H9 (cell line): ENCODE measurements at regions not wholly inside any gene's neighbourhood (a gene's known extent, or its start where the extent isn't known, plus 50 kb on each side); places are given as distances from the start of the nearest gene placed in this dataset.

ENCODE experiments used
- DNase-seq: peaks from one replicate; pipeline ENCODE4 v3.0.0-alpha.2; 2017
- H2AFZ ChIP-seq: one replicate; pipeline ENCODE4 v1.6.1; 2013; ENCODE audit warnings: mild to moderate bottlenecking, low read length, control low read depth, moderate library complexity
- H2AK5ac ChIP-seq: 2 replicates; pipeline ENCODE4 v1.6.1; 2013; ENCODE audit warnings: low read length, control low read depth, mixed read lengths; ENCODE audit not compliant: insufficient read length
- H2BK120ac ChIP-seq: one replicate; pipeline ENCODE4 v1.6.1; 2013; ENCODE audit warnings: low read depth, mild to moderate bottlenecking, low read length, control low read depth, inconsistent platforms; ENCODE audit not compliant: poor library complexity, severe bottlenecking
- H2BK12ac ChIP-seq: 2 replicates; pipeline ENCODE4 v1.6.1; 2013; ENCODE audit warnings: low read length, control low read depth, mixed read lengths, low read depth; ENCODE audit not compliant: insufficient read length
- H2BK15ac ChIP-seq: 2 replicates; pipeline ENCODE4 v1.6.1; 2013; ENCODE audit warnings: low read depth, low read length, control low read depth
- H2BK20ac ChIP-seq: one replicate; pipeline ENCODE4 v1.6.1; 2013; ENCODE audit warnings: low read depth, mild to moderate bottlenecking, low read length, control low read depth, inconsistent platforms; ENCODE audit not compliant: poor library complexity, severe bottlenecking
- H2BK5ac ChIP-seq: 2 replicates; pipeline ENCODE4 v1.6.1; 2013; ENCODE audit warnings: low read length, control low read depth, mixed read lengths; ENCODE audit not compliant: insufficient read length
- H3K14ac ChIP-seq: 2 replicates; pipeline ENCODE4 v1.6.1; 2013; ENCODE audit warnings: low read length, control low read depth; ENCODE audit not compliant: insufficient read depth
- H3K18ac ChIP-seq: 2 replicates; pipeline ENCODE4 v1.6.1; 2013; ENCODE audit warnings: low read depth, mild to moderate bottlenecking, mixed read lengths, low read length, control low read depth; ENCODE audit not compliant: insufficient read length
- H3K23ac ChIP-seq: 2 replicates; pipeline ENCODE4 v1.6.1; 2013; ENCODE audit warnings: low read length, control low read depth, mixed read lengths, low read depth; ENCODE audit not compliant: insufficient read length
- H3K23me2 ChIP-seq: 2 replicates; pipeline ENCODE4 v1.6.1; 2013; ENCODE audit warnings: low read depth, mild to moderate bottlenecking, mixed read lengths, low read length, control low read depth; ENCODE audit not compliant: insufficient read length, poor library complexity, severe bottlenecking
- H3K27ac ChIP-seq: 2 replicates; pipeline ENCODE4 v1.5.1; 2013; ENCODE audit warnings: low read length, control low read depth, mixed read lengths, low read depth; ENCODE audit not compliant: insufficient read length
- H3K27me3 ChIP-seq: 2 replicates; pipeline ENCODE4 v1.6.1; 2013; ENCODE audit warnings: low read length, control low read depth, inconsistent platforms; ENCODE audit not compliant: insufficient read depth
- H3K4ac ChIP-seq: 2 replicates; pipeline ENCODE4 v1.6.1; 2013; ENCODE audit warnings: low read depth, mild to moderate bottlenecking, control low read depth, inconsistent platforms, low read length, moderate library complexity
- H3K4me1 ChIP-seq: 2 replicates; pipeline ENCODE4 v1.6.1; 2013; ENCODE audit warnings: low read length, control low read depth, inconsistent platforms; ENCODE audit not compliant: insufficient read depth
- H3K4me2 ChIP-seq: 2 replicates; pipeline ENCODE4 v1.6.1; 2013; ENCODE audit warnings: low read length, control low read depth, mixed read lengths; ENCODE audit not compliant: insufficient read length, insufficient read depth
- H3K56ac ChIP-seq: 2 replicates; pipeline ENCODE4 v1.6.1; 2013; ENCODE audit warnings: low read depth, mild to moderate bottlenecking, mixed read lengths, low read length, control low read depth; ENCODE audit not compliant: insufficient read length
- H3K79me1 ChIP-seq: 2 replicates; pipeline ENCODE4 v1.6.1; 2013; ENCODE audit warnings: low read depth, mild to moderate bottlenecking, moderate library complexity, low read length, control low read depth, inconsistent platforms; ENCODE audit not compliant: insufficient read depth, poor library complexity, severe bottlenecking
- H3K79me2 ChIP-seq: 2 replicates; pipeline ENCODE4 v1.6.1; 2013; ENCODE audit warnings: low read length, control low read depth, inconsistent platforms; ENCODE audit not compliant: insufficient read depth
- H3K9ac ChIP-seq: 2 replicates; pipeline ENCODE4 v1.6.1; 2013; ENCODE audit warnings: low read length, control low read depth, mixed read lengths; ENCODE audit not compliant: insufficient read length; ENCODE audit errors: extremely low read depth
- H3K9me3 ChIP-seq: one replicate; pipeline ENCODE4 v1.6.1; 2013; ENCODE audit warnings: low read depth, low read length, inconsistent platforms; ENCODE audit not compliant: control insufficient read depth
- H3T11ph ChIP-seq: one replicate; pipeline ENCODE4 v1.6.1; 2013; ENCODE audit warnings: mild to moderate bottlenecking, low read length, control low read depth, inconsistent platforms
- H4K20me1 ChIP-seq: one replicate; pipeline ENCODE4 v1.6.1; 2013; ENCODE audit not compliant: control insufficient read depth, insufficient read length, insufficient read depth
- H4K5ac ChIP-seq: 2 replicates; pipeline ENCODE4 v1.6.1; 2013; ENCODE audit warnings: low read depth, mild to moderate bottlenecking, mixed read lengths, low read length, control low read depth; ENCODE audit not compliant: insufficient read length
- H4K8ac ChIP-seq: replicated peaks from 2 replicates; pipeline ENCODE4 v1.6.1; 2013; ENCODE audit warnings: low read length, control low read depth, mixed read lengths, low read depth; ENCODE audit not compliant: insufficient read length
- H4K91ac ChIP-seq: 2 replicates; pipeline ENCODE4 v1.6.1; 2013; ENCODE audit warnings: low read depth, mild to moderate bottlenecking, moderate library complexity, mixed read lengths, low read length, control low read depth; ENCODE audit not compliant: insufficient read length
- H3K27ac Mint-ChIP-seq, 3 experiments: 2 replicates in 2 of 3; 3 replicates in 1 of 3; pipeline ENCODE4 v1.8.0; 2020 to 2021; ENCODE audit warnings: mixed read lengths in 3 of 3, mild to moderate bottlenecking in 1 of 3, moderate library complexity in 1 of 3
- H3K27me3 Mint-ChIP-seq: 2 replicates; pipeline ENCODE4 v1.8.0; 2021; ENCODE audit warnings: low read depth, mild to moderate bottlenecking, moderate library complexity, mixed read lengths
- H3K36me3 Mint-ChIP-seq, 3 experiments: 2 replicates in 2 of 3; 3 replicates in 1 of 3; pipeline ENCODE4 v1.8.0; 2020 to 2021; ENCODE audit warnings: low read depth in 3 of 3, mixed read lengths in 3 of 3; ENCODE audit not compliant: insufficient read depth in 1 of 3
- H3K4me1 Mint-ChIP-seq, 2 experiments: 2 replicates each; pipeline ENCODE4 v1.8.0; 2020; ENCODE audit warnings: mixed read lengths in 2 of 2
- H3K4me3 Mint-ChIP-seq, 2 experiments: 2 replicates in 1 of 2; 3 replicates in 1 of 2; pipeline ENCODE4 v1.8.0; 2020 to 2021; ENCODE audit warnings: mild to moderate bottlenecking in 2 of 2, mixed read lengths in 2 of 2, moderate library complexity in 1 of 2
- H3K9me3 Mint-ChIP-seq, 2 experiments: 2 replicates in 1 of 2; 3 replicates in 1 of 2; pipeline ENCODE4 v1.8.0; 2020; ENCODE audit warnings: mild to moderate bottlenecking in 2 of 2, mixed read lengths in 2 of 2, moderate library complexity in 1 of 2
- CTCF ChIP-seq: fragments of 200-600 bp; sonication (generic); conservative IDR thresholded peaks from 3 replicates; pipeline ENCODE4 v1.8.0; 2021; ENCODE audit warnings: antibody characterized with exemption, mild to moderate bottlenecking
- WGBS: extraction: QIAGEN DNeasy Blood & Tissue Kit; methylation state at CpG from one replicate; pipeline ENCODE4 v1.1.7; 2013; ENCODE audit warnings: missing lambda C conversion rate, low lambda C conversion rate, mixed read lengths; ENCODE audit not compliant: insufficient read length; ENCODE audit errors: extremely low coverage; 5-methylcytosine and 5-hydroxymethylcytosine counted together

GRCh38 chr13:111961236-111961635, 105.7 kb upstream of the SOX1 start:
- H2BK20ac ChIP-seq: no peak overlapping the region
- no peaks in the 10 kb centered on the region for H4K20me1 ChIP-seq
- H3K9ac ChIP-seq: no peak overlapping the region
- H3K79me2 ChIP-seq: no peaks in the 10 kb centered on the region
- Mint-ChIP-seq H3K9me3 (no peaks in the 10 kb centered on the region), H3K36me3 (no peaks in the 10 kb centered on the region), H3K4me1 (no peaks in the 10 kb centered on the region; a peak in 1 of 4 replicates), H3K4me3 (no peak overlapping the region), H3K27me3 (peaks cover 10% of the 10 kb centered on the region), H3K27ac (no peak overlapping the region)
- DNase-seq: peak; percentile 8
- H3K4me1 ChIP-seq: no peaks in the 10 kb centered on the region
- H3K4ac ChIP-seq: no peak overlapping the region
- no peak overlapping the region for H2BK120ac ChIP-seq
- no peak overlapping the region for H4K8ac ChIP-seq
- H4K5ac ChIP-seq: no peak overlapping the region
- no peak overlapping the region for H3K56ac ChIP-seq
- no peak overlapping the region for H3K27ac ChIP-seq
- H2BK5ac ChIP-seq: no peak overlapping the region
- no peak overlapping the region for H3K23ac ChIP-seq
- no CpG with 5 or more reads among the region's 10 CpGs for WGBS
- no peak overlapping the region for H3K14ac ChIP-seq
- H2AK5ac ChIP-seq: no peak overlapping the region
- no peak overlapping the region for H3K18ac ChIP-seq
- H2AFZ ChIP-seq: no peak overlapping the region
- no peak overlapping the region for H4K91ac ChIP-seq
- TF ChIP-seq CTCF: no peak
- H3K23me2 ChIP-seq: no peaks in the 10 kb centered on the region
- no peaks in the 10 kb centered on the region for H3K79me1 ChIP-seq
- no peak overlapping the region for H3K4me2 ChIP-seq
- H3K9me3 ChIP-seq: no peaks in the 10 kb centered on the region
- no peak overlapping the region for H2BK15ac ChIP-seq
- H3T11ph ChIP-seq: no peak overlapping the region
- no peak overlapping the region for H2BK12ac ChIP-seq
- no peaks in the 10 kb centered on the region for H3K27me3 ChIP-seq
